Activated CD8-positive, alpha-beta memory T cell treated with anti-CD3 and anti-CD28 coated beads, Interleukin-2, amount 50 U/mL, for 48 hours (primary cell): ENCODE measurements at regions not wholly inside any gene's neighbourhood (a gene's known extent, or its start where the extent isn't known, plus 50 kb on each side); places are given as distances from the start of the nearest gene placed in this dataset.
"Not testable (repeated sequence)": the region's sequence is repeated elsewhere in the genome, so short reads cannot be mapped to it uniquely, and the experiment has no call there.

Experiments
- DNase-seq: peaks from one replicate; pipeline ENCODE4 v3.0.0-alpha.2; 2020

DNA sequence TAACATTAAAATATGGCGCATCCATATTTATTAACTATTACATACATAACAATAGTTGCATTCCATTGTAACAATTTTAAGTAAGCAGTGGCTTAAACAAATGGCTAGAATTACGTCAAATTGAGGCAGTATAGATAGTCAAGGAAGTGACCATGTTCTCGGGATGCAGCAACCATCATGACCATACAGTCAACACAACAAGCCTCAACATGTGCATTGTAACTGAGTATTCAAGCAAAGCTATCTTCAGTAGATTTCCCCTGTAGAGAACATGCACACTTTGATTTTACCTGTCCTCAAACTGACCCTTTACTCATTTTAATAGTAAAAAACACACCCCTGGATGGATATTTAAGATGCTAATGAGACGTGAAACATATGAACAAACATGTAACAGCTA lies 356.4 kb downstream of the HINT1 start:
- no peak for DNase-seq

DNA sequence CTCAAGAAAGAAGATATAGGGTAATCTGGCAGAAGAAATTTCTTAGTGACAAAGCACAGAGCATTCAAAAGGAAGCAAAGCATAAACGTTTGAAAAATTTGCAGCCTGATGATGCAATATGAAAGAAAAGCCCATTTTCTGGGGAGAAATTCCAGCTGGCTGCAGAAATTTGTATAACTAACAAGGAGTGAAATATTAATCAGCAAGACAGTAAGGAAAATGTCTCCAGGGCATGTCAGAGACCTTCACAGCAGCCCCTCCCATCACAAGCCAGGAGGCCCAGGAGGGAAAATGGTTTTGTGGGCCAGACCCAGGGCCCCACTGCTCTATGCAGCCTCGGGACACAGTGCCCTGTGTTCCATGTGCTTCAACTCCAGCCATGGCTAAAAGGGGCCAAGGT lies 359.4 kb downstream of the HINT1 start:
- no peak for DNase-seq

DNA sequence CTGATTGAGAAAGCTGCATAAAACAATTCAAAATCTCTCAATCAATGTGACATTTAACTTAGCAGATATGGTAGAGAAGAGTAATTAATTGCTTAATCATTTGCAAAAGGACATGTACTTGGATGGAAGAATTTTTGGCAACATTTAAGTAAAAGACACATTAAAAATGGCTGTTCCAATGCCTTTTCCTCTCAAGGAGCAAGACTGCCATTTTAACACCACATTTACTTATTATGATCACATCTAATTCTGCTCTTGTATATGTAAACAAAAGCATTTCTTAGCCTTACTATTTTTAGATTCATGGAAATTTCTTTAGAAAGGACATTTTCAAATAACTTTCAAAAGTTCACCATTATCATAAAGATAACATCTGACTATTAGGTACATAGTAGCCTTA lies 360.0 kb downstream of the HINT1 start:
- DNase-seq = no peak

DNA sequence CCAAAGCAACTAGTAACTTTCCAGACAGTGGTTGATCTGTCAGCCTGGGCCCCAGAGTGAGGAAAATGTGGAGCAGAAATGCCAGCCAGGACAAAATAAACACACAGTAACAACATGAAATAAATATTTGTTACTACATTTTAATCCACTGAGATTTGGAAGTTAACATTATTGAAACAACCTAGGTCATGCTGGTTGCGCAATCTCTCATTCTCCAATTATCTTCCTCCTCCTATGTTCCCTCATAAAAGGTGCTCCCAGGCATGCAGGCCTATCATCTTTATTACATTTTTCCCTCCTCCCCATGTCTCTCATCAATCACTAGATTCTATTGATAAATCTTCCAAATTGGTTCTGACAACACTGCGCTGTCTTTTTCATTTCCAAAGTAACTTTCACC lies 363.1 kb downstream of the HINT1 start:
- DNase-seq = no peak

DNA sequence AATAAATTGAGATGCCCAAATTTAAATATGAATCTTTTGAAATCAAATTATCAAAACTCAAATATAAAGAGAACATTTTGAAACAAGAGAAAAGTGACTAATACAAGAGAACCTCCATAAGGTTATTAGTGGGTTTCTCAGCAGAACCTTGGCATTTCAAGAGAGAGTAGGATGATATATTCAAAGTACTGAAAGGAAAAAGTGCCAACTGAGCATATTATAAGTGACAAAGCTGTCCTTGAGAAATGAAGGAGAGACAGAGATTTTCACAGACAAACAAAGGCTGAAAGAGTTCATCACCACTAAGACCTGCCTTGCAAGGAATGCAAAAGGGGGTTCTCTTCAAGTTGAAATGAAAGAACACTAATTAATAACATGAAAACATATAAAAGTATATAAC lies 366.0 kb downstream of the HINT1 start:
- DNase-seq = no peak

DNA sequence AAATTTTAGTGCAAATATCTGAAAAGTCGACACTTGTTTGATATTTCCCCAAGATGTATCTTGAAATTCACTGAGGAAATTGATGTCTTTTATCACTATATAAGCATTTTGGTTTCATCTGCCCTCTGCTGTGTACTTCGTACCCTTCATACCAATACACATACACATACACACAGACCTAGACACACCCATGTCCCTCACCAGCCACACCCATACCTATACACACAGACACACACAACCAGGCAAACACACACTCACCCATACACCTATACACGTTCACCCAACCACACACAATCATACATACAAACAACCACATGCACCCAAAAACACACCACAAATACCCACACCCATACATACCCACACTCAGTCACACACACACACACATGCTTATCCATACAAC lies 367.8 kb downstream of the HINT1 start:
- DNase-seq = no peak

DNA sequence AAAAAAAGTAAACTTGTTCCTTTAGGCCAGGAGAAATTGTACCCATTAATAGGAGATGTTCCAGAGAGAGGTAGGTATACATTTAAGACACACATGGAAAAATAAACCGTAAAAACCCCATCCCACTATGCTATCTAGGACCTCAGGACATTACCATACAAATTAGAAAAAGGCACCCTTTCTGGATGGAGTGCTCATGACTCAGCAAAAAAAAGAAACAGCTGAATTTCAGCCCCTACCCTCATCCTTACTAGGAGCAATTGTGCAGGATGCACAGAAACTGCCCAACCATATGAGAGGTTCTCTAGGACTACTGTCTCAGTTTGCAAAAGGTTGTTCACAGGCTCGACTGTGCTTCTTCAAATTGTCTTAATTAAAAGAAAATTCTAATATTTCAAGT lies 368.2 kb downstream of the HINT1 start:
- no peak for DNase-seq

DNA sequence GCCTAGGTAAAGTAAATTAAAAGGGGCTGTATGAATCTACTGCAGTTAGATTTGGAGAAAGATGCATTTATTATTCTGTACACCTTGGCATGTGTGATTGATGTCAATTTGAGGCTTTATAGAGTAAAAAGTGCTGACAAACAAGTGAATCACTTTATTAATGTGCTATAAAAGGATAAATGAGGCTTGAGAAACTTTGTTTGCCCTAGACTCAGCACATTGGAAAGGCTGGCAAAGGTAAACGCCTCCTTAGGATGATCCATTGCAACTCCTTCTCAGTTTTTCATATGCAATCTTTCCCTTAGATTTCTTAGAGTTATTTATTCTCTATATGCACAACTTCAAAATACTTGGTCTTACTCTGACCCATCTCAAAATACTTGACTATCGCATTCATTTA lies 369.0 kb downstream of the HINT1 start:
- DNase-seq = no peak

DNA sequence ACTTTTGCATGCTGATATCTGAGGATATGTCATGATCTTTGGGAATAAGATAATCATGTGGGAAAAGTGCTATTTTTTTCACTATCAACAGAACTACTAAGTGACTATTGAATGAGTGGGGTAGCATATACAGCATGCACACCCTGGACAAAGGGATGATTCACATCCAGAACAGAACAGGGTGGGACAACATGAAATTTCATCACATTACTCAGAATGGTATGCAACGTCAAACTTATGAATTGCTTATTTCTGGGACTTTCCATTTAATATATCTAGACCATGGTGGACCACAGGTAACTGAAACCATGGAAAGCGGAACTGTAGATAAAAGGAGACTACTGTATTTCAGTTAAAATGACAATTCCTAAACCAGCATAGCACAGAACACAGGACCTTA lies 370.0 kb downstream of the HINT1 start:
- DNase-seq = no peak

DNA sequence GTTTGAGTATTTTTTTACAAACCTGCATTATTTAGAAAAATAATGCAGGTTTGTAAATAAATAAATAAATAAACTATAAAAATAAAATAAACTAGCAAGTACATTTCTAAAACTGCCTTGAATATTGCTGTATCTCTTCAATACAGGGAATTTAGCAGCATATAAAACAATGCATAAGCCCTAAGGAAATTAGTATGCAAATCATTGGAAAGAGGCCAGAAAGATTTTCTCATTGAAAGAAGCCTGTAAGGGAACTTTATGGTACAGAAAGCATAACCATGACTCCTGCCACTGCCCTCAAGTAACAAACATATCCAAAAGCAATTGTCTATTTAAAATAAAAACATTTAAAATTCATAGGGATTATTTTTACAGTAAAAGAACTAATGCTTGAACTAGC lies 387.3 kb downstream of the HINT1 start:
- no peak for DNase-seq

DNA sequence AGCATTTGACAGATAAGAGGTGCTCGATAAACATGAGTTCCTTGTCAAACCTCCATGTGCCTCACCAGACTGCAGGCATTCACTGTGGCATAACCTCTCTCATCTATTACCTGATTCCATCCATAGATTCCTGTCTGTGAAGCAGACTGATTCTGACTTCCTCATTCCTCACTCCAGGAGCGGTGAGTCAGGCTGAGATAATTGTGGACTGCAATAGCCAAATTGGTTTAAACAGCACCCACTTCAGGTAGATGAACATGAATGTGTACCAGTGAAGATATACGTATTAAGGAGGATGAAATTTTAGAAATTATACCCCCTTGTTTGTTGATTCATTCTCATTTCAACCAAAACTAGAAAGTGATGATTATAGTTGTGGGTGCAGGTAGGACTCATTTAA lies 391.2 kb downstream of the HINT1 start:
- no peak for DNase-seq

DNA sequence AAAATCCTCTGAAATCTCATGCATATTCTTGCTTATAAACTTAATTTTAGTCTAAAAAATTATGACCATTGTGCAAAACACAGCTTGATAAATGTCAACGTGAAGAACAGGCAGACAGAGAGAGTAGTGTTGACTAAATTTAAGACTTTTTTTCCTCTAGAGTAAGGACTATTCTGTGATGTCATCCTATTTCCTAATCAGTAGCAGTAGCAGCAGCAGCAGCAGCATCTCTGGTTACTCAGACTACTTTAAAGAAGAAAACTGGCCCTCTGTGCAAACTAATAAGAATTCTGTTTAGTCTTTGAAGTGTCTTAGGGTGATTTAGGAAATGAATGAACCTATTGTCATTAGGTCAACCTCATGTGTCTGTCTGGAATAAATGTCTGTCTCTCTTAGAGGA lies 403.0 kb downstream of the HINT1 start:
- no peak for DNase-seq

DNA sequence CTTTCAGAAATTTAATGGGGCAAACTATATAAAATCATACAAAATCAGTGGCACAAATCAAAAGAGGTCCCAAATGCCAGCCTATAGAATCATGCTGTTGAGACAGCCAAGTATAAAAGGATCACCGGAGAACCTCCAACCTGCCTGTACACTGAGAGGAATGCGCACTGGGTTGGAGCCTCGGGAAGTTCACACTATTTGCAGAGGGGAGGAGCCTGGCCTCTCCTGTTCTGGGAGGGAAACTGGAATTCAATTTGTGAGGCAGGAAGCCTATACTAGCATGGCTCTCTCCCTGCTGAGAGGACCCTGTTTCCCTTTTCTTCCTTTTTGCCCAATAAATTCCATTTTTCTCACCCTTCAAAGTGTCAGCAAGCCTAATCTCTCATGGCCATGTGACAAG lies 406.0 kb downstream of the HINT1 start:
- DNase-seq = no peak

DNA sequence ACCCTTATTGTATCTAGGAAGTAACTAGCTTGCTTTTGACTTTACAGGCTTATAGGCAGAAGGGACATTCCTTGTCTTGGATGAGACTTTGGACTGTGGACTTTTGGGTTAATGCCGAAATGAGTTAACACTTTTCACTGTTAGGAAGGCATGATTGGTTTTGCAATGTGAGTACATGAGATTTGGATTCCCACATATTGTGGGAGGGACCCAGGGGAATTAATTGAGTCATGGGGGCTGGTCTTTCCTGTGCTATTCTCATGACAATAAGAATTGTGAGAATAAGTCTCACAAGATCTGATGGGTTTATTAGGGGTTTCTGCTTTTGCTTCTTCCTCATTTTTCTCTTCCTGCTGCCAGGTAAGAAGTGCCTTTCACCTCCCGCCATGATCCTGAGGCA lies 417.5 kb downstream of the HINT1 start:
- DNase-seq = no peak

DNA sequence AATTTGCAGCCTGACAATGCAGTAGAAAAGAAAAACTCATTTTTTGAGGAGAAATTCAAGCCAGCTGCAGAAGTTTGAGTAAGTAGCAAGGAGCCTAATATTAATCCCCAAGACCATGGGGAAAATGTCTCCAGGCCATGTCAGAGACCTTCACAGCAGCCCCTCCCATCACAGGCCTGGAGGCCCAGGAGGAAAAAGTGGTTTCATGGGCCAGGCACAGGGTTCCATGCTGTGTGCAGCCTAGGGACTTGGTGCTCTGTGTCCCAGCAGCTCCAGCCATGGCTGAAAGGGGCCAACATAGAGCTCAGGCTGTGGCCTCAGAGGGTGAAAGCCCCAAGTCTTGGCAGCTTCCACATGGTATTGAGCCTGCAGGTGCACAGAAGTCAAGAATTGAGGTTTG lies 418.4 kb downstream of the HINT1 start:
- DNase-seq = not testable (repeated sequence)

DNA sequence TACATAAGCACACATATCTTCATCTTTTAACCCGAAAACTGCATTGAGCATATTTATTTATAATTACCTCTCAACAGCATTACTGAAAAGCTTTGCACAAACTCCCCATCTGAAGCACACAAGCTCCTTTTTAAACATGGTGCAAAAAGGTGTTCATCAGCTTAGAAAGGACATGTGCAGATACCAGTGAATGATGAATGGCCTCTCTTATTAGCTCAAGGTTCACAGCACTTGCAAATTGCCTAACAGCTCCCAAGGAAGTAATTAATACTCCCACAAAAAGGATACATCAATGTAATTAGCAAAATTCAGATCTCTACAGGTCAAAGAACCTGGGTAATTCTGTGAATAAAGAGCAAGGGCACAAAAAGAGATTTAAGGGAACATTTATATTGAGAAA lies 422.0 kb downstream of the HINT1 start:
- DNase-seq = no peak

DNA sequence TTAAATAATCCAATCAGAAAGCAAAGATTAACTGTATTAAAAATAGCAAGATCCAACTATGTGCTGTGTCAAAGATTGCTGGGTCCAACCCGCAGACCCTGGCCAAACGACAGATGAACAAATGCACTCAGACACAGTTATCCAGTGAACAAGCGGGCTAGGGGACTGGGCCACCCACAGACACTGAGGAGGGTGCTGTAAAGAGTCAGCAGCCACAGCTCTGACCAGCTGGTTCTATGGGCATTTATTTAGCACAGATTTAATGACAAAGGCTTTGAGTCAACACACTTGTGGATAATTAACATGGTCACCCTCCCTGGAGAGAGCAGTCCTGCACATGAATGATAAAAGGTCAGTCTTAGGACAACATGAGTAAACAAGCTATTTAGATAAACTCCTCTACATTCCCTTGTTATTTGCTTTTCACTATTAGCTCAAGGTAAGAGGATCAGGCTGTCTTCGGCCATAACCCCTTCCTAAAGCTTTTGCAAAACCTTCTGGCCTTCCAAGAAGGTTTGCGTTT lies 424.9 kb downstream of the HINT1 start:
- DNase-seq = no peak

DNA sequence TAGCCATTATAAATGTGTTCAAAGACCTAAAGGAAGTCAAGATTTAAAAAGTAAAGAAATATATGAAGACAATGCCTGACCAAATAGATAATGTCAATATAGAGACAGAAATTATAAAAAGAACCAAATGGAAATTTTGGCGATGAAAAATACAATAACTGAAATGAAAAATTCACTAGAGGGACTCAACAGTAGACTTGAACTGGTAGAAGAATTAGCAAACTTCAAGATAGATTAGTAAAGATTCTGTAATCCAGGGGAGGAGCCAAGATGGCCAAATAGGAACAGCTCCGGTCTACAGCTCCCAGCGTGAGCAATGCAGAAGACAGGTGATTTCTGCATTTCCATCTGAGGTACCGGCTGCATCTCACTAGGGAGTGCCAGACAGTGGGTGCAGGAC lies 433.2 kb downstream of the HINT1 start:
- no peak for DNase-seq

DNA sequence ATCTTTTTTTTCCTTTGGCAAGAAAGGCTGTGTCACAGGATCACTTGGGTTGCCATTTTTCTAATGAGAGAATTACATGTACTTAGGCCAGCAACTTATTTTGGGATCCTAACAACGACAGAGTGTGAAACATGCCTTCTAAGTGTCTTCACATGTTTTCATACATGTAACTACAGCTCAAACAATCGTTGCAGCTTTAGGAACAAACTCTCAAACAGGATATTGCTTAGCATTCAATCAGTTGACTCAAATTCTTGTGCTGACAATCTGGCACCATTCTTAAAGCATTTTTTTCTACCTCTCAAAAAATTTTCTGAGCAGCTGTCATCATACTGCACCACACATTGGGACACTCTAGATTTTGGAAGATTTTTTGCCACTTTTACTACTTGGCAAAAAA lies 435.5 kb downstream of the HINT1 start:
- no peak for DNase-seq

DNA sequence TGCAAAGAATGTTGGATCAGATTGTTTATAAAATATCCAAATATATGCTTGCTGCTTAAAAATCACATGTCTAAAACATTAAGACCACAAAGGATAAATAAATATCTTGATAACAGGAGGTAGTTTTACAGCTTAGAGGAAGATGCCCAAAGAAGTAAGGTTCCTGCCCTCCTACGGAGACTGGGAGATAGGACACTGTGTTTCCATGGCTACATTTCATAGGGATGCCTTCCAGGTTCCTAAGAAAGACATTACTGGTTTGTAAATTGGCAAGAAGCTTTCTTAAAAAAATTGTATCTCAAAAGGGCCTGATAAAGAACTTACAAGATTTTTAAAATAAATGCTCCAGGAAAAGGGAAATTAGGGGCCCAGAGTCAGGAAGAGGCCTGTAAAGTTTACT lies 437.2 kb downstream of the HINT1 start:
- no peak for DNase-seq

DNA sequence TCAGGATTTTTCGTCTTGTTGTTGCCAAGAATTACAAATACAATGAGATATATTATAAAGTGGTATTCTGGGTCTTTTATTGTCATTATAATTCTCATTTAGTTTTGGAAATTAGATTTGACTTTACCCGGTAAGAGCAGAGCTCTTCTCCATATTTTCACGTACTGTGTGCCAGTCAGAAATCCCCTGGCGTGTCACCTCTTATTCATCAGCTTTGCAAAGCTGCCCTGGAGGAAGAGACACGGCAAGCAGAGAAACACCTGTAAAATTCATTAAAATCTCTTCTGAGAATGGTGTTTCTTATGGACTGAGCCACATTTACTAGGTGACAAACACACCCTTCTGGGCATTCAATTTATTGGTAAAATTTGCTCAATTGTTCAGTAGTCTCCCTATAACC lies 440.4 kb downstream of the HINT1 start:
- no peak for DNase-seq

DNA sequence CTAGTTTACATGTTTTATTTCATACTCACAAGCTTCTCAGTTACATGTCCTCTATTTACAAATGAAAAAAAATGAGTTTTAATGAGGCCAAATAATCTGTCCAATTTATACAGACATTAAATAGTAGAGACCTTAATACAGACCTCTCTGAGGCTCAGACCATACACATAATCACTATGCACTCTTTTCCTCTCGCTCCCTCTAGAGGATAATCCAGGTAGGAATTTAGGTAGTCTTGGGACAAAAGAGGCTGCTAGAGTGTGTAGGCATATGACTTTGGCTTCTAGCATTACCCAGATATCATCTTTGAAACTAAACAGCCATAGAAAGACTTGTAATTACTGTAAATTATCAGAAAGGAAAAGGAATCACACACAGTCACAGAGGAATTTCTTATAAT lies 444.7 kb downstream of the HINT1 start:
- no peak for DNase-seq

DNA sequence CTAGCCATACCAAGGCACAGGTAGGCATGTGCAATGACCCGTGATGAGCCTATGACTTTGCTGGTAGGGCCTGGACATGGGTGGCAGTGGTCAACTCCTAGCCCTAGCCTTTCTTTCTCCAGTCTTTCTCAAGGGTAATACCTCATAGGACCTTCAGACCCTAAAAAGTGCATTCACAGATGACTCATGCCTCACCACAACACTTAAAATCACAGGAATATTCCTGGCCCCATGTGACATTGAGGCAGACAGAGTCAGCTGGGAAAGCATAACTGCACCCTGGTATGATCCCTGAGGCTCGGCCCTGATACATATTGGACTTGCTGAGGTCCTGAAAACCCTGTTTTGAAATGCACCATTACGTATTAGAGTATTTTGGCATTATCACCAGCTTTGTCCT lies 449.5 kb downstream of the HINT1 start:
- no peak for DNase-seq

DNA sequence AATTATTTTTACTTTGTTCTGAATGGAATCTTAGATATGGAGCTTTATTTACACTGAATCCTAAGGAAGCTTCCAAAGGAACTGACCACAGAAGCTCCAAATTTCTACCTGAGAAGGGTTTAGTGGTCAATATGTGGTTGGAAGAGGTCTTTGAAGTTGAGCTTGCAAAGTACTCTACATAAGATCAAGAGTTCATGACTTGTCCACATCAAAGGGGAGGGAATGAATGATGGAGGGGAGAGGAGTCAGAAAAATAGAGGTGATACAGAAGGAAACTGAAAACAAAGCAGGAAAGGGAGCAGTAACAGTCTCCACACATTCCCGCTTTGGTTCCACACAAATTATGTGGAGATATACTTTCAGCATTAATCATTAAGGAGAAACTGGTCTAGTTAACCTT lies 450.9 kb downstream of the HINT1 start:
- no peak for DNase-seq

DNA sequence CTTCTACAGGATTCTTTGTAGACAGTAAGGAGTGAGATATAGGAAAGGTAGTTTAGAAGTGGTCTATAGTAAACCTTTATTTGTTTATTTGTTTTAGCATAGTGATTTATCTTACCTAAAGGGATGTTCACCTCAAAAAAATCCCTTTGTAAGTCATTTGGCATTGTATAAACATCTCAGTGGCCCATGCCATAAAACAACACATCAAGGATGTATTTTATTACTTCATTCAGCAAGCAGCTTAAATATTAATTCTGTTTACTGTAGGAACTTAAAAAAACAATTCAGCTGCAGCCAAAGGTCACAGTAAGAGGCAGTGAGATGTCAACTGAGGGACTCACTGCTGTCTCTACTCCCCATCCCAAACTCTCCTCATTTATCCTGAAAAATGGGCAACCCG lies 452.7 kb downstream of the HINT1 start:
- no peak for DNase-seq

DNA sequence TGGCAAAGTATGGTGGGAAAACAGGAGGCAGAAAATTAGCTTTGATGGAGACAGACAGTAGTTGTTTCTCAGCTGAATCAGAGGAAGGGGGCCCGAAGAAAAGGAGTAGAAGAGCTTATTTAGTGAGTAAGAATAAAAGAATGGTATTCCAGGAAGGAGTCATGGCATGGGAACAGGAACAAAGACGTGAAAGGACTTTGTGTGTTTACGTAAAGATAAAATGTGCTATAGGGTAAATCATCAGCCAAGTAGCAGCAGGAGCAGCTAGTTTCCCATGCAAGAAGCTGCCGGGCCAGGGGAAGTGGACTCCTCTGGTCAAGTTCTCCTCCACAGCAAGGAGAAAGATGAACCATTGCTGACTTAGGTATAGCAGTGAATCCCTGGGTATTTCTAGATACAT lies 454.5 kb downstream of the HINT1 start:
- DNase-seq = no peak
